ENCODE measurements at regions not wholly inside any gene's neighbourhood (a gene's known extent, or its start where the extent isn't known, plus 50 kb on each side); places are given as distances from the start of the nearest gene placed in this dataset.

GRCh38 chr2:34005901-34006300, 406.8 kb upstream of the FAM98A start:
- no peaks in the 10 kb centered on the region for H3K79me2 ChIP-seq (ENCODE audit: control insufficient read depth, insufficient read depth, low read length)
- H3K27me3 ChIP-seq (replicated peaks in 1 of 2; ENCODE audit: control insufficient read depth in 2 of 2, insufficient read depth in 2 of 2, low read length in 1 of 2): no peaks in the 10 kb centered on the region; a peak in 1 of 4 replicates
- no peaks in the 10 kb centered on the region for H3K36me3 ChIP-seq (ENCODE audit: control insufficient read depth in 2 of 2, insufficient read depth in 2 of 2, low read length in 1 of 2)
- no peak overlapping the region for H3K27ac ChIP-seq (ENCODE audit: control insufficient read depth, insufficient read depth)
- 47% methylated on average over 3 of the region's 3 CpGs for WGBS (ENCODE audit: insufficient coverage, insufficient replicate concordance, low lambda C conversion rate, missing lambda C conversion rate)
- ChIA-PET RAD21 (ENCODE audit: unreplicated experiment) (no interaction called here), CTCF (no interaction called here), SMC1A (ENCODE audit: uncharacterized antibody, unreplicated experiment) (no interaction called here), POLR2A (no interaction called here)
- no peak overlapping the region for H3K9ac ChIP-seq (ENCODE audit: control insufficient read depth, insufficient read depth, low read length)
- no peak overlapping the region for H3K4me2 ChIP-seq (ENCODE audit: control insufficient read depth, insufficient read depth)
- no peak for DNase-seq (ENCODE audit: low read depth, low spot score)
- H3K4me1 ChIP-seq (ENCODE audit: control insufficient read depth, insufficient read depth, low read length): no peaks in the 10 kb centered on the region
- intact Hi-C loops (cut with micrococcal nuclease; ENCODE audit: unreplicated experiment) (no loop called here), in situ Hi-C loops (cut with MboI) (no loop called here)
- no peak overlapping the region for H3K4me3 ChIP-seq
- TF ChIP-seq SREBF1 (IDR thresholded peaks at IDR 0.05; ENCODE audit: low read length) (no peak), RUNX3 (IDR thresholded peaks at IDR 0.05; ENCODE audit: low read length) (no peak), CREM (IDR thresholded peaks at IDR 0.05; ENCODE audit: low read depth) (no peak), KDM1A (IDR thresholded peaks at IDR 0.05; ENCODE audit: borderline replicate concordance) (no peak), MTA2 (IDR thresholded peaks at IDR 0.05; ENCODE audit: low read depth) (no peak), SMARCA5 (IDR thresholded peaks at IDR 0.05) (no peak), ZZZ3 (IDR thresholded peaks at IDR 0.05; ENCODE audit: control insufficient read depth, insufficient read length, low read depth) (no peak), KLF5 (IDR thresholded peaks at IDR 0.05; ENCODE audit: partially characterized antibody) (no peak), MEF2A (IDR thresholded peaks at IDR 0.05; ENCODE audit: insufficient read depth, low read depth, low read length) (no peak)
- no peak overlapping the region for H2AFZ ChIP-seq (ENCODE audit: control insufficient read depth, low read depth, low read length)
- no TSS peak for BruUV-seq (replicated peaks)
- no peak for FAIRE-seq
- no peak for ATAC-seq
- no peaks in the 10 kb centered on the region for H3K9me3 ChIP-seq (replicated peaks; ENCODE audit: control insufficient read depth, insufficient read depth, low read length)
- no peaks in the 10 kb centered on the region for H4K20me1 ChIP-seq (ENCODE audit: control insufficient read depth, insufficient read depth)

DNA sequence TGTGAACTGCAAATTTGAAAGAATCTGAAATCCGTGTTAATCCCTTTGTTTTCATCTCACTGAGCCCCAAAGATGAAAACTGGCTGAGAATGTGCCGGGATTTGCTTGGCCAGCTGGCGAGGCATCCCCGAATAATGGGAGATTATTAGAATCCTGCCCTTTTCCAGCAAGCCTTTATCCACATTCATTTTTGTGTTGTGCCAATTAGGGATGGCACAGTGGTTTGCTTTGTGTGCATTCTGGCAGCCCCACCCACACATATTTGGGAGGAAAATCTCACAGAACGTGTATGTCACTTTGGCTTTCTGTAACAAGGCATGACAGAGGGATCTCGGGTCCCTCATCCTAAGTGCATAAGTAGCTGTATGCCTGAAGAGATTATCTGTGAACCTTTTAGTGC, 405.8 kb upstream of the FAM98A start:
- no TSS peak for BruUV-seq (replicated peaks)
- RAD21 ChIA-PET (ENCODE audit: unreplicated experiment): no interaction called here
- no peak for TF ChIP-seq PAX5 (IDR thresholded peaks at IDR 0.05; ENCODE audit: borderline replicate concordance, low read depth, low read length)
- TF ChIP-seq, protein P1, sequence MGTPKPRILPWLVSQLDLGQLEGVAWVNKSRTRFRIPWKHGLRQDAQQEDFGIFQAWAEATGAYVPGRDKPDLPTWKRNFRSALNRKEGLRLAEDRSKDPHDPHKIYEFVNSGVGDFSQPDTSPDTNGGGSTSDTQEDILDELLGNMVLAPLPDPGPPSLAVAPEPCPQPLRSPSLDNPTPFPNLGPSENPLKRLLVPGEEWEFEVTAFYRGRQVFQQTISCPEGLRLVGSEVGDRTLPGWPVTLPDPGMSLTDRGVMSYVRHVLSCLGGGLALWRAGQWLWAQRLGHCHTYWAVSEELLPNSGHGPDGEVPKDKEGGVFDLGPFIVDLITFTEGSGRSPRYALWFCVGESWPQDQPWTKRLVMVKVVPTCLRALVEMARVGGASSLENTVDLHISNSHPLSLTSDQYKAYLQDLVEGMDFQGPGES (IDR thresholded peaks at IDR 0.05): no peak
- no peak for TF ChIP-seq TAF1 (IDR thresholded peaks at IDR 0.05; ENCODE audit: borderline replicate concordance, low read depth, low read length)
- TF ChIP-seq ZNF592 (IDR thresholded peaks at IDR 0.05): no peak
- no peak for TF ChIP-seq CBX5 (IDR thresholded peaks at IDR 0.05; ENCODE audit: low read depth)
- TF ChIP-seq PKNOX1 (IDR thresholded peaks at IDR 0.05): no peak

More for the DNA sequence above, 405.8 kb upstream of the FAM98A start:
- Histone ChIP-seq H3K4me3 (no peak overlapping the region), H3K27me3 (replicated peaks in 1 of 2; ENCODE audit: control insufficient read depth in 2 of 2, insufficient read depth in 2 of 2, low read length in 1 of 2) (no peaks in the 10 kb centered on the region; a peak in 1 of 4 replicates), H4K20me1 (ENCODE audit: control insufficient read depth, insufficient read depth) (no peaks in the 10 kb centered on the region), H3K4me1 (ENCODE audit: control insufficient read depth, insufficient read depth, low read length) (no peaks in the 10 kb centered on the region), H3K9me3 (replicated peaks; ENCODE audit: control insufficient read depth, insufficient read depth, low read length) (no peaks in the 10 kb centered on the region), H2AFZ (ENCODE audit: control insufficient read depth, low read depth, low read length) (no peak overlapping the region), H3K27ac (ENCODE audit: control insufficient read depth, insufficient read depth) (no peak overlapping the region), H3K36me3 (ENCODE audit: control insufficient read depth in 2 of 2, insufficient read depth in 2 of 2, low read length in 1 of 2) (no peaks in the 10 kb centered on the region), H3K4me2 (ENCODE audit: control insufficient read depth, insufficient read depth) (no peak overlapping the region), H3K79me2 (ENCODE audit: control insufficient read depth, insufficient read depth, low read length) (no peaks in the 10 kb centered on the region), H3K9ac (ENCODE audit: control insufficient read depth, insufficient read depth, low read length) (no peak overlapping the region)
- DNase-seq (ENCODE audit: low read depth, low spot score) (no peak), FAIRE-seq (no peak), ATAC-seq (no peak)
- ChIA-PET CTCF (no interaction called here), POLR2A (no interaction called here), SMC1A (ENCODE audit: uncharacterized antibody, unreplicated experiment) (no interaction called here)
- WGBS (ENCODE audit: insufficient coverage, insufficient replicate concordance, low lambda C conversion rate, missing lambda C conversion rate): 38% methylated on average over 6 of the region's 6 CpGs
- in situ Hi-C loops (cut with MboI) (no loop called here), intact Hi-C loops (cut with micrococcal nuclease; ENCODE audit: unreplicated experiment) (no loop called here)

Data from GM12878 (cell line).